Osteoblast (primary cell): ENCODE measurements at regions not wholly inside any gene's neighbourhood (a gene's known extent, or its start where the extent isn't known, plus 50 kb on each side); places are given as distances from the start of the nearest gene placed in this dataset.

ENCODE experiments used
- DNase-seq: peaks from one replicate; pipeline ENCODE4 v3.0.0; 2011; ENCODE audit warnings: low spot score, mixed read lengths; ENCODE audit not compliant: insufficient read length; ENCODE audit errors: missing footprints
- H2AFZ ChIP-seq: 2 replicates; pipeline ENCODE4 v1.6.0; 2011; ENCODE audit warnings: mild to moderate bottlenecking, low read length
- H3K27ac ChIP-seq: 2 replicates; pipeline ENCODE4 v1.5.1; 2011; ENCODE audit warnings: mild to moderate bottlenecking, low read depth, low read length, moderate library complexity
- H3K27me3 ChIP-seq: 2 replicates; pipeline ENCODE4 v1.6.0; 2012; ENCODE audit warnings: mild to moderate bottlenecking, control low read depth, inconsistent platforms, low read length, moderate library complexity; ENCODE audit not compliant: insufficient read depth
- H3K36me3 ChIP-seq: 2 replicates; pipeline ENCODE4 v1.5.1; 2011; ENCODE audit warnings: mild to moderate bottlenecking, low read length, control low read depth, moderate library complexity; ENCODE audit not compliant: insufficient read depth
- H3K4me1 ChIP-seq: 2 replicates; pipeline ENCODE4 v1.5.1; 2011; ENCODE audit warnings: mild to moderate bottlenecking, low read length, control low read depth, moderate library complexity; ENCODE audit not compliant: insufficient read depth
- H3K4me2 ChIP-seq: 2 replicates; pipeline ENCODE4 v1.6.0; 2011; ENCODE audit warnings: mild to moderate bottlenecking, low read length; ENCODE audit not compliant: insufficient read depth
- H3K4me3 ChIP-seq: fragments of 200-600 bp; sonication (generic); 3 replicates; pipeline ENCODE4 v1.5.1; 2012; ENCODE audit warnings: mild to moderate bottlenecking, low read length, inconsistent platforms; ENCODE audit not compliant: insufficient read depth
- H3K79me2 ChIP-seq: 2 replicates; pipeline ENCODE4 v1.6.0; 2012; ENCODE audit warnings: mild to moderate bottlenecking, low read length, control low read depth, inconsistent platforms; ENCODE audit not compliant: insufficient read depth
- H3K9me3 ChIP-seq: 2 replicates; pipeline ENCODE4 v1.5.1; 2011; ENCODE audit warnings: low read depth, low read length, control low read depth
- H4K20me1 ChIP-seq: 2 replicates; pipeline ENCODE4 v1.6.0; 2012; ENCODE audit warnings: mild to moderate bottlenecking, low read length, control low read depth; ENCODE audit not compliant: insufficient read depth
- CTCF ChIP-seq: IDR thresholded peaks from 2 replicates; pipeline ENCODE4 v1.5.1; 2011; ENCODE audit warnings: mild to moderate bottlenecking, low read depth, low read length, moderate library complexity; ENCODE audit errors: extremely low read depth

GRCh38 chr13:111941845-111942447 lies 125.0 kb upstream of the SOX1 start:
- no peaks in the 10 kb centered on the region for H3K79me2 ChIP-seq
- no peaks in the 10 kb centered on the region for H4K20me1 ChIP-seq
- no peak overlapping the region for H3K4me3 ChIP-seq
- H3K9me3 ChIP-seq, result no peaks in the 10 kb centered on the region
- H3K4me2 ChIP-seq, result no peak overlapping the region
- no peaks in the 10 kb centered on the region for H3K27me3 ChIP-seq
- H3K36me3 ChIP-seq, result no peaks in the 10 kb centered on the region
- no peak for DNase-seq
- no peak overlapping the region for H3K27ac ChIP-seq
- TF ChIP-seq CTCF, result no peak
- no peaks in the 10 kb centered on the region for H3K4me1 ChIP-seq
- H2AFZ ChIP-seq, result no peak overlapping the region

- no peak overlapping the region for H3K4me2 ChIP-seq
- no peaks in the 10 kb centered on the region for H3K36me3 ChIP-seq
- H3K4me3 ChIP-seq, result no peak overlapping the region
- H3K9me3 ChIP-seq, result no peaks in the 10 kb centered on the region
- no peak for DNase-seq
- H3K4me1 ChIP-seq, result no peaks in the 10 kb centered on the region
- H3K27ac ChIP-seq, result no peak overlapping the region
- H2AFZ ChIP-seq, result no peak overlapping the region
- H3K27me3 ChIP-seq, result no peaks in the 10 kb centered on the region
- H4K20me1 ChIP-seq, result no peaks in the 10 kb centered on the region
- no peak for TF ChIP-seq CTCF
- no peaks in the 10 kb centered on the region for H3K79me2 ChIP-seq
These were observed 123.6 kb upstream of the SOX1 start for GRCh38 chr13:111943229-111943795.

- H3K27ac ChIP-seq, result no peak overlapping the region
- H3K4me2 ChIP-seq, result no peak overlapping the region
- H3K79me2 ChIP-seq, result no peaks in the 10 kb centered on the region
- no peaks in the 10 kb centered on the region for H3K4me1 ChIP-seq
- no peak overlapping the region for H3K4me3 ChIP-seq
- H3K36me3 ChIP-seq, result no peaks in the 10 kb centered on the region
- no peaks in the 10 kb centered on the region for H4K20me1 ChIP-seq
- no peak for DNase-seq
- H3K27me3 ChIP-seq, result no peaks in the 10 kb centered on the region
- no peaks in the 10 kb centered on the region for H3K9me3 ChIP-seq
- H2AFZ ChIP-seq, result no peak overlapping the region
- no peak for TF ChIP-seq CTCF
These were observed 122.8 kb upstream of the SOX1 start for GRCh38 chr13:111944171-111944583.

GRCh38 chr13:111945086-111945485 lies 121.9 kb upstream of the SOX1 start:
- H3K27me3 ChIP-seq, result no peaks in the 10 kb centered on the region
- H4K20me1 ChIP-seq, result no peaks in the 10 kb centered on the region
- TF ChIP-seq CTCF, result no peak
- no peak overlapping the region for H3K4me3 ChIP-seq
- no peaks in the 10 kb centered on the region for H3K9me3 ChIP-seq
- no peaks in the 10 kb centered on the region for H3K4me1 ChIP-seq
- DNase-seq, result no peak
- H3K79me2 ChIP-seq, result no peaks in the 10 kb centered on the region
- H3K4me2 ChIP-seq, result no peak overlapping the region
- H2AFZ ChIP-seq, result no peak overlapping the region
- no peaks in the 10 kb centered on the region for H3K36me3 ChIP-seq
- no peak overlapping the region for H3K27ac ChIP-seq
